ENCODE measurements at regions not wholly inside any gene's neighbourhood (a gene's known extent, or its start where the extent isn't known, plus 50 kb on each side); places are given as distances from the start of the nearest gene placed in this dataset.
A peak's percentile ranks its signal among the peaks of the same experiment; 100 is the strongest.
"Not testable (repeated sequence)": the region's sequence is repeated elsewhere in the genome, so short reads cannot be mapped to it uniquely, and the experiment has no call there.

GRCh38 chrX:54615109-54615508 lies 85.1 kb downstream of the GNL3L start:
- DNase-seq (ENCODE audit: low read depth in 1 of 2, low spot score in 1 of 2) = no peak

GRCh38 chrX:54633641-54634040 lies 103.6 kb downstream of the GNL3L start:
- DNase-seq (ENCODE audit: low read depth in 1 of 2, low spot score in 1 of 2) = no peak

- DNase-seq (ENCODE audit: low read depth in 1 of 2, low spot score in 1 of 2) = no peak
These were observed 109.0 kb downstream of the GNL3L start for GRCh38 chrX:54639018-54639345.

- peak; percentile 73 to 87 for DNase-seq (ENCODE audit: low read depth in 1 of 2, low spot score in 1 of 2)
These were observed 109.5 kb downstream of the GNL3L start for GRCh38 chrX:54639346-54640102.

GRCh38 chrX:54640103-54640690 lies 110.2 kb downstream of the GNL3L start:
- DNase-seq (ENCODE audit: low read depth in 1 of 2, low spot score in 1 of 2) = no peak

GRCh38 chrX:54640736-54641135 lies 110.7 kb downstream of the GNL3L start:
- DNase-seq (ENCODE audit: low read depth in 1 of 2, low spot score in 1 of 2) = no peak

GRCh38 chrX:54641530-54641929 lies 111.5 kb downstream of the GNL3L start:
- DNase-seq (ENCODE audit: low read depth in 1 of 2, low spot score in 1 of 2) = no peak

GRCh38 chrX:54647607-54648006 lies 117.6 kb downstream of the GNL3L start:
- not testable (repeated sequence) for DNase-seq (ENCODE audit: low read depth in 1 of 2, low spot score in 1 of 2)

- DNase-seq (ENCODE audit: low read depth in 1 of 2, low spot score in 1 of 2) = no peak
These were observed 129.5 kb downstream of the GNL3L start for GRCh38 chrX:54659547-54659946.

- no peak for DNase-seq (ENCODE audit: low read depth in 1 of 2, low spot score in 1 of 2)
These were observed 122.3 kb downstream of the ITIH6 start for GRCh38 chrX:54675762-54676161.

- DNase-seq (ENCODE audit: low read depth in 1 of 2, low spot score in 1 of 2) = no peak
These were observed 102.8 kb downstream of the ITIH6 start for GRCh38 chrX:54695231-54695630.

GRCh38 chrX:54695816-54696487 lies 102.1 kb downstream of the ITIH6 start:
- DNase-seq (ENCODE audit: low read depth in 1 of 2, low spot score in 1 of 2) = no peak

Measured in activated CD4-positive, alpha-beta T cell treated with anti-CD3 and anti-CD28 coated beads, Interleukin-2, amount 50 U/mL, for 24 hours (primary cell).